Aorta (tissue), 5 donors: ENCODE measurements at regions not wholly inside any gene's neighbourhood (a gene's known extent, or its start where the extent isn't known, plus 50 kb on each side); places are given as distances from the start of the nearest gene placed in this dataset.

ENCODE experiments used
- ATAC-seq: fragments of 200-7000 bp; cut with Tn5 transposase; one replicate; pipeline ENCODE4 v1.9.1; 2022; ENCODE audit warnings: moderate library complexity; ENCODE audit not compliant: low FRiP score
- DNase-seq, 2 donors: peaks; one replicate each; pipeline ENCODE4 v3.0.0-alpha.2; 2020
- H3K27ac ChIP-seq, 2 donors: one replicate each; pipeline ENCODE4 v1.5.1; 2013; ENCODE audit warnings: low read length in 2 of 2, mild to moderate bottlenecking in 2 of 2, moderate library complexity in 2 of 2, control low read depth in 1 of 2, inconsistent platforms in 1 of 2, low read depth in 1 of 2
- H3K27me3 ChIP-seq, 2 donors: one replicate each; pipeline ENCODE4 v1.6.1; 2013; ENCODE audit warnings: control low read depth in 1 of 2, low read length in 1 of 2, mild to moderate bottlenecking in 1 of 2, moderate library complexity in 1 of 2; ENCODE audit not compliant: insufficient read depth in 2 of 2, control insufficient read depth in 1 of 2
- H3K36me3 ChIP-seq, 2 donors: one replicate each; pipeline ENCODE4 v1.6.1; 2013; ENCODE audit warnings: control low read depth in 1 of 2, low read length in 1 of 2, mild to moderate bottlenecking in 1 of 2; ENCODE audit not compliant: insufficient read depth in 2 of 2, control insufficient read depth in 1 of 2
- H3K4me1 ChIP-seq, 2 donors: one replicate each; pipeline ENCODE4 v1.6.1; 2013; ENCODE audit warnings: low read length in 2 of 2, control low read depth in 1 of 2, mild to moderate bottlenecking in 1 of 2, moderate library complexity in 1 of 2; ENCODE audit not compliant: insufficient read depth in 2 of 2, control insufficient read depth in 1 of 2
- H3K4me3 ChIP-seq, 2 donors: one replicate each; pipeline ENCODE4 v1.5.1; 2013; ENCODE audit warnings: low read length in 2 of 2, control low read depth in 1 of 2, mild to moderate bottlenecking in 1 of 2
- H3K9me3 ChIP-seq: one replicate; pipeline ENCODE4 v1.6.1; 2013; ENCODE audit warnings: mild to moderate bottlenecking, low read length; ENCODE audit not compliant: control insufficient read depth
- WGBS, 2 donors: extraction: QIAGEN DNeasy Blood & Tissue Kit; methylation state at CpG; one replicate each; pipeline ENCODE4 v1.1.7; 2013; 5-methylcytosine and 5-hydroxymethylcytosine counted together
- intact Hi-C, 2 donors: fragments of 100-400 bp; cut with DNase I; formaldehyde crosslinking; loops; one replicate each; pipeline versions ENCODE4 v1.14.2 to v1.15.0; 2022
- donor health status: healthy with polysubstance abuse.
- donor health status: Bipolar disorder and iron deficiency.
- donor health status: DM: no; HTN: no; CAD: no.
- donor health status: DM: no; HTN: no; CAD: no.
- donor health status: DM: yes; HTN: yes; CAD: no.

- no peaks in the 10 kb centered on the region for H3K36me3 ChIP-seq
- ATAC-seq (no peak), DNase-seq (no peak)
- H3K27ac ChIP-seq: no peak overlapping the region
- no peak overlapping the region for H3K4me3 ChIP-seq
- intact Hi-C loops: no loop called here
- H3K27me3 ChIP-seq: no peaks in the 10 kb centered on the region
- H3K4me1 ChIP-seq: no peaks in the 10 kb centered on the region
- no peaks in the 10 kb centered on the region for H3K9me3 ChIP-seq
- 90 to 91% methylated on average over 7 of the region's 7 CpGs for WGBS, 2 donors
Measured at GRCh38 chr2:241940329-241940728, 70.8 kb downstream of the RTP5 start.

- Histone ChIP-seq H3K36me3 (no peaks in the 10 kb centered on the region), H3K4me1 (no peaks in the 10 kb centered on the region), H3K4me3 (no peak overlapping the region), H3K27me3 (no peaks in the 10 kb centered on the region), H3K9me3 (no peaks in the 10 kb centered on the region), H3K27ac (no peak overlapping the region)
- WGBS, 2 donors: 63 to 66% methylated on average over 17 of the region's 17 CpGs
- intact Hi-C loops: no loop called here
- DNase-seq (no peak), ATAC-seq (no peak)
Measured at GRCh38 chr2:241941691-241942301, 72.3 kb downstream of the RTP5 start.

- Histone ChIP-seq H3K27me3 (no peaks in the 10 kb centered on the region), H3K36me3 (no peaks in the 10 kb centered on the region), H3K27ac (no peak overlapping the region), H3K4me3 (no peak overlapping the region), H3K4me1 (no peaks in the 10 kb centered on the region), H3K9me3 (no peaks in the 10 kb centered on the region)
- WGBS, 2 donors: 84 to 90% methylated on average over 19 of the region's 19 CpGs
- ATAC-seq (no peak), DNase-seq (no peak)
- intact Hi-C loops: no loop called here
Measured at GRCh38 chr2:241942416-241943208, 73.1 kb downstream of the RTP5 start.

GRCh38 chr2:241943209-241943850 lies 73.8 kb downstream of the RTP5 start:
- ATAC-seq (no peak), DNase-seq (no peak)
- H3K27ac ChIP-seq: no peak overlapping the region
- H3K4me1 ChIP-seq: no peaks in the 10 kb centered on the region
- H3K4me3 ChIP-seq: no peak overlapping the region
- WGBS, 2 donors: 81 to 82% methylated on average over 14 to 15 of the region's 15 CpGs
- H3K27me3 ChIP-seq: no peaks in the 10 kb centered on the region
- H3K9me3 ChIP-seq: no peaks in the 10 kb centered on the region
- intact Hi-C loops: no loop called here
- no peaks in the 10 kb centered on the region for H3K36me3 ChIP-seq

GRCh38 chr2:241943961-241944575 lies 74.5 kb downstream of the RTP5 start:
- Histone ChIP-seq H3K36me3 (no peaks in the 10 kb centered on the region), H3K4me1 (no peaks in the 10 kb centered on the region), H3K27me3 (no peaks in the 10 kb centered on the region), H3K9me3 (no peaks in the 10 kb centered on the region), H3K27ac (no peak overlapping the region), H3K4me3 (no peak overlapping the region)
- DNase-seq (no peak), ATAC-seq (no peak)
- 83 to 90% methylated on average over 17 of the region's 17 CpGs for WGBS, 2 donors
- intact Hi-C loops: no loop called here

DNA sequence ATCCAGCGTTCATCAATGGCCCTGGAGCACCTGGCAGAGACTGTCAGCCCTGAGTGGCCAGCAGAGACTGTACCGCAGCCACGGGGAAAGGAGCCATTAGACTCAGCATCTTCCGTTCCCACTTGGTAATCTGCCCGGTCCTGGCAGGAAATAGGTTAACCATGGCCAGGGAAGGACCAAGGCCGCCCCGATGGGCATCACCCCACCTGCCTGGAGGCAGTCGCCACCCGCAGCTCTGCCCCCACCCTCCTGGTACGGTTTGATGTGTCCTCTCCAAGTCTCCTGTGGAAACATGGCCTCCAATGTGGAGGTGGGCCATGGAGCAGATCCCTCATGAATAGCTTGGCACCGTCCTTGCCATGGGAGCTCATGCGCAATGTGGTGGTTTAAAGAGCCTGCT lies 75.3 kb downstream of the RTP5 start:
- no peaks in the 10 kb centered on the region for H3K4me1 ChIP-seq
- no peak for DNase-seq
- no peaks in the 10 kb centered on the region for H3K36me3 ChIP-seq
- intact Hi-C loops: no loop called here
- H3K27me3 ChIP-seq: no peaks in the 10 kb centered on the region
- 83 to 89% methylated on average over 12 of the region's 12 CpGs for WGBS, 2 donors
- H3K27ac ChIP-seq: no peak overlapping the region
- no peak overlapping the region for H3K4me3 ChIP-seq
- ATAC-seq: no peak
- H3K9me3 ChIP-seq: no peaks in the 10 kb centered on the region

GRCh38 chr2:241945311-241945710 lies 75.8 kb downstream of the RTP5 start:
- 88 to 96% methylated on average over 15 of the region's 15 CpGs for WGBS, 2 donors
- ATAC-seq: no peak
- intact Hi-C loops: no loop called here

GRCh38 chr2:241945803-241946202 lies 76.3 kb downstream of the RTP5 start:
- no peak for DNase-seq
- H3K36me3 ChIP-seq: no peaks in the 10 kb centered on the region
- no peaks in the 10 kb centered on the region for H3K27me3 ChIP-seq
- H3K4me3 ChIP-seq: no peak overlapping the region
- WGBS, 2 donors: 82 to 93% methylated on average over 14 of the region's 14 CpGs
- no peak for ATAC-seq
- no peak overlapping the region for H3K27ac ChIP-seq
- intact Hi-C loops: no loop called here
- no peaks in the 10 kb centered on the region for H3K9me3 ChIP-seq
- H3K4me1 ChIP-seq: no peaks in the 10 kb centered on the region

More at GRCh38 chr2:241945311-241945710, 75.8 kb downstream of the RTP5 start:
- Histone ChIP-seq H3K36me3 (no peaks in the 10 kb centered on the region), H3K27me3 (no peaks in the 10 kb centered on the region), H3K27ac (no peak overlapping the region), H3K4me1 (no peaks in the 10 kb centered on the region), H3K9me3 (no peaks in the 10 kb centered on the region), H3K4me3 (no peak overlapping the region)
- no peak for DNase-seq
